ENCODE measurements at regions not wholly inside any gene's neighbourhood (a gene's known extent, or its start where the extent isn't known, plus 50 kb on each side); places are given as distances from the start of the nearest gene placed in this dataset.

GRCh38 chr13:82961757-82962156 lies 920.5 kb downstream of the SLITRK1 start:
- TF ChIP-seq CTCF (IDR thresholded peaks at IDR 0.05; ENCODE audit: low read depth, low read length), result no peak
- no peak for TF ChIP-seq POLR2A (IDR thresholded peaks at IDR 0.05; ENCODE audit: extremely low read depth, insufficient read length)
- TF ChIP-seq MAX (IDR thresholded peaks at IDR 0.05; ENCODE audit: low read depth, low read length), result no peak
- no peak for TF ChIP-seq MYC (IDR thresholded peaks at IDR 0.05; ENCODE audit: low read depth, low read length)
